Daoy (cell line): ENCODE measurements at regions not wholly inside any gene's neighbourhood (a gene's known extent, or its start where the extent isn't known, plus 50 kb on each side); places are given as distances from the start of the nearest gene placed in this dataset.
"Not testable (repeated sequence)": the region's sequence is repeated elsewhere in the genome, so short reads cannot be mapped to it uniquely, and the experiment has no call there.

Experiments
- DNase-seq: peaks from one replicate; pipeline ENCODE4 v3.0.0-alpha.2; 2015; ENCODE audit warnings: low read depth

DNA sequence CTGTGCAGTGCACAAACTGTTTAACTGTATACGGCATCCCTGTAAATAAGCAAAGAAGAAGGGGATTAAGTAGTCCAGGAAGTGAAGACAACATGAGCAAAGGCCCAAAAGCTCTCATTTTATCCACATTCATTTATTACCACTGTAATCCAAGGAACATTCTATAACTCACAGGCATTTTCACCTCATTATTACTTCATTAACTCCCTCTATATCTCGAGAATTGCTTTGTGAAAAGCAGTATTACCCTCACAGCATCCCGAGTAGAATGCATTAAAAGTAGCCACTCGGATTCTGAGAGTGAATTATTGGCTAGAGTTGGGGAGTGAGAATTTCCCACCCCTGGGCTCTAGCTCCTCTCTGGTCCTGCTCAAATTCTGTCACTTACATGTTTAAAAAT lies 51.0 kb upstream of the CHCHD3 start:
- DNase-seq: no peak

DNA sequence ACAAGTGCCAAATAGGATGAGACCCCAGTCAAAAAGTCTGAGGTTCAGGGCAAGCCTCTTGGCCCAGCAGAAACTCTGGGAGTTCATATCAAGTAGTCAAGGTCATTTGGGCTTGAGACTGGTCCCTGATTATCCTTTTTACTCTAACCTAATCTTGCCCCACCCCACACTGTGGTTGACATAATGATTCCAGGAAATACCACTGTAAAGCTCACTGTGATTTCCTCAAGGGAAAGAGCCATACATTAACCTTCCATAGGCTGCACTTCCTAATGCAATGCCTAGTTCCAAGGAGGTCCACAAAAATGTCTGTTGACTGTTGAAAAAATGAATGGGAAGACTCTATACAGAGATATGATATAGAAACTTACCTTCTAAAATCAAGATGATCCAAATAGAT lies 52.9 kb upstream of the CHCHD3 start:
- no peak for DNase-seq

DNA sequence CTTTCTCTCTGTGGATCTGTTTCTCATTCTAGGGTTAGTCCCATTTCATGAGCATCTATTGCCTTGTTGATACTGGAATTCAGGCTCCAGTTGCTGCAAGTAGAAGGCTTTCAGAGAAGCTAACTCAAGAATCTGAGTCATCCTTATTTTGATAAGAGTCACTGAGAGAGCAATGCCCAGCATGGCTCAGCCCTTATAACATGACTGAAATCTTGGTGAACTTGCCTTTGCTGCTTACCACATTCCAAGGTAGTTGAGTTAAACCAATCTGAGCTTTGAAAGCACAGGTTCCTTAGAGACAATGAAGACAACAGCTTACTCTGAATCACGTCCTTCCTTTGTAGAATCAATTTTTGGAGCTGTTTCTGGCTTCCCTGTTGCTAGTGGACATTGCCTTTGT lies 53.6 kb upstream of the CHCHD3 start:
- peak; percentile 36 for DNase-seq

DNA sequence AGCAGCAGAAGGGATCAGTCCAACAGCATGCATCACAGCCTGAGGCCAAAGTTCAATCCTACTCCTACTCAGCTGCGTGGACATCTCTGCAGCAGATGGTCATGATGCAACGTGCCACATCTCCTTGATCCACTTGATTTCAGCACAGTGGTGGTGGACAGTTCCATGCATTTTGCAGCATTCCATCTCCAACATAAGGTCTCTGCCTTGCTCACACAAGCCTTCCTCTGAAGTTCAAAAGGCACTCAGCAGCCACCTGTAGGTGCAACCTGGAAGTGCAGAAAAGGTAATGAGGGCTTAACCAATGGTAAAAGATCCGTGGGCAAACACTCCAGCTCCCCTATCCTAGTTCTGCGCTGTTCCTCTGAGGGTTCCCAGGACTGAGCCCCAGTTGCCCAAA lies 57.5 kb upstream of the CHCHD3 start:
- peak; percentile 38 for DNase-seq

DNA sequence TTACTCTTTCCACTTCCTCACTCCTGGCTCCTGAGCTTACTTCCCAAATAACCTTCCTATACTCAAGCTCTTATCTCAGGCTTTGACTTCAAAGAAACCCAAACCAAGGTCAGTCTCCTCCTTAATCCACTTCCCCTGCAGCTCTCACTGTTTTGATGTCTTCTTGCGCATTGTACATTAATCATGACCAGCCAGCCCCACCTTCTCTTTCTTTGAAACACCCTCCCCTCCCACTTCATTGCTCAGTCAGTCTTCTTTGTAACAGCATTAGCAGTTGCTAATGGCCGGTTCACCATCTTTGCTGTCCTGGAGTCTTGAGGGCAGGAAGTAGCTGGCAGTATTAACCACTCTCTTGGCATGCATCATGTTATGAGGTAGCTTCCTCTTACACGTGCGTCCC lies 57.9 kb upstream of the CHCHD3 start:
- DNase-seq: peak; percentile 30

DNA sequence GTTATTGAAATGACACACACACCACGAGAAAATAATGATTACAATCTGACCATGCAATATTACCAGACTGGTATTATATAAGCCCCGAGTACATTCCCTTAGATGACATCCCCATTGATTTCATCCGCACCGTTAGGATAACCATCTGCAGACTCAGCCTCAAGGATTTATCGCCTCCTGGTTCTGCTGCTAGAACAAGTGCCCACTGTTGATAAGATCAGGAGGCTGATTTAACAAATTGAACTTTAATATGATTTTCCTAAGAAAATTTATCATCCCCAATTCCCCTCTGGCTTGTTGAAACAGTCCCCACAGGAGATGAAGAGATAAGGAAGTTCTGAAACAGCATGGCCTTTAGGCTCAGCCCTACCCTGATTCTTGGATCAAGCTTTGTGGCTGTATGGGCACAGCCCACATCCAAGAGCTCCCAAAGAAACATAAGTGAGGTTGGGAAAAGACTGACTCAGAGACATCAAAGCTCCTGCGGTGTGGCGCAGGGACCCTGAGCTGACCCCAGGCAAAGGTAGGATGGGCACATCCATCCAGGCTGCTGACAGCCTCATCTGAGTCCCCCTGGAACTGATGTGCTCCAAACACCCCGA lies 59.2 kb upstream of the CHCHD3 start:
- no peak for DNase-seq

DNA sequence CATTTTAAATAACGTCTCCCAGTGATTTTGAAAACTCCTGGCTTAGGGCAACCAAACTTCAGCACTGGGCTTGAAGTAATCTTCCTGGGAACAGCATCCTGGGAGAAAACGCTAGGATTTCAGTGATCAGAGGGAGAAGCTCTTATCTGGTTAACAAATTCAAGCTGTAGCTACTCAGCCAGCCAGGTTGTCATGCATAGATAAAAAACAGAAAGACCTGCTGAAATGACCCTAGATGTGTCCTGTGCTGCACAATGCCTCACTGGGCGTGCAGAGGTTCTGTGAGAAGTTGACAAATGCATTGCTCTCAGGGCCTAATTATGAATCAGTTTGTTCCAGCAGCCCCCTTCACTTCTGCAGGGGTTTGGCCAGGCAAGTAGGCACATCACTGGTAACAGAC lies 68.9 kb upstream of the CHCHD3 start:
- DNase-seq: no peak

DNA sequence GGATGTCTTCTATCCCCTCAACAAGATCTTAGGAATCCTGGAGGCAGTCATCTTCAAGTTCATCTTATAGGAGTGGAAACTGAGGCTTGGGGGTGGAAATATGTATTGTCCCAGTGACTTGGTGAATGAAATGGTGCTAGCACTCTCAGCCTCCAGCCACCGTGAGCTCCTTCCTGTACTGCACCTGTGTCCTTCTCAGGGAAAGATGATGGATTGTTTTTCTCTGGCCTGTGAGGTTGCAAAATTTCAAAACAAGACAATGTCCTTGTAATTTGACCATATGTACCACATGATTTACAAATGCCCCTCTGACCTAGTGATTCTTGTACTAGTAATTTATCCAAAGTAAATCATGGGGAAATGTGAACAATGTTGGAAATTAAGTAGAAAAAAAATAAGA lies 71.0 kb upstream of the CHCHD3 start:
- DNase-seq: no peak

DNA sequence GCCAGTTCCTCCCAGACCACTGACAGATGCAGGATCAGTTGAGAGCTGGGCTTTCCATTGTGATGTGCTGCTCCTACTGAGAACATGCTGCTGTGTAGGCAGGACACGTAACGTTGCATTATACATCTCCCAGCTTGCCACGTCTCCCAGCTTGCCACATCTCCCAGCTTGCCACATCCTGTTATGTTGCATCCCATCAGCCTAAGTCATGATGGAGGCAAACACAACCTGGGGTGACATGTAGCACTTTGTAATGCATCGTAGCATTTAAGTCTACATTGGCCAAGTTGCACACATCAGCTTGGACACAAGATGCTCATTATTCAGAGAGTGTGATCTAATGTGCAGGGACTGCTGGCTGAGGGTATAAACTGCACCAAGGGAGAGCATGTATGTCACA lies 73.3 kb upstream of the CHCHD3 start:
- peak; percentile 21 for DNase-seq

DNA sequence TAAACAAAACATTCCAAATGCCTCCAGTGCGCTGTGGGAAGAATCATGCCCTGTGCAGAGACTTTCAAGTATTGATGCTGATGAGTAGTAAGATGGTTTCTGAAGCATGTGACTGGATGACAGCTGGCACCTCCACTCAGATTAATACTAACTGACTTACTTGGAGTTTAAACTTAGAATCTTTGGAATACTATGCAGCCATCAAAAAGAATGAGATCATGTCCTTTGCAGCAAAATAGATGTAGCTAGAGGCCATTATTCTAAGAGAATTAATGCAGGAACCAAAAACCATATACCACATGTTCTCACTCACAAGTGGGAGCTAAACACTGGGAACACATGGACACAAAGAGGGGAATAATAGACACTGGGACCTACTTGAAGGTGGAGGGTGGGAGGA lies 73.8 kb upstream of the CHCHD3 start:
- DNase-seq: no peak

DNA sequence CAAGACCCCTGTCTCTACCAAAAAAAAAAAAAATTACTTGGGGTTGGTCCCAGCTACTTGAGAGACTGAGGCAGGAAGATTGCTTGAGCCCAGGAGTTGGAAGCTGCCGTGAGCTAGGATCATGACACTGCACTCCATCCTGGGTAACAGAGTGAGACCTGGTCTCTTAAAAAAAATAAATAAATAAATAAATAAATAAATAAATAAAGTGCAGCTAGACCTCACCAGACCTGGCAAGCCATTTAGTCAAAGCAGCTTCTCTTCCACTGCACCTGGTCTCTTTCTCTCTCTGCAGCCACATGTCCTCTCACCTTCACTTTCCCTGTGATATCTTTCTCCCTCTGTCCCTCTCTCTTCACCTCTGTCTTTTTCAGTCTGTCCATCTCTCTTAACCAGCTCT lies 75.2 kb upstream of the CHCHD3 start:
- no peak for DNase-seq

DNA sequence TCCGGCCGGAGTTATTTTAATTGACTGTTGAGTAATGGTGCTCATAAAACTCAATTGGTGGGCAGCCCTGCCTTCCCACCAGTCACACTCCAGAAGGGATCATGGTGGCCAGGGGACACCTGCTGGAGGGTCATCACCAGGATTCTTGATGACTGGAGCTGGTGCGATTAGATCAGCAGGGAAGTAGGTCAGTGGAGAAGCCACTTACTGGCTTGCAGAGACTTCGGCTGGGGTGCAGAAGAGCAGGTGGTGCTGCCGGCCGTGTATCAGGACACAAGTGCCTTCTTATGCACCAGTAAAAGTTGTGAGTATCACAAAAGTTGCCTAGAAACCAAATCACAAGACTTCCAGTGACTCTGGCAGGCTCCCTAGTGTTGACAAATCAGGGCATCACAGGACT lies 82.6 kb upstream of the CHCHD3 start:
- DNase-seq: no peak

DNA sequence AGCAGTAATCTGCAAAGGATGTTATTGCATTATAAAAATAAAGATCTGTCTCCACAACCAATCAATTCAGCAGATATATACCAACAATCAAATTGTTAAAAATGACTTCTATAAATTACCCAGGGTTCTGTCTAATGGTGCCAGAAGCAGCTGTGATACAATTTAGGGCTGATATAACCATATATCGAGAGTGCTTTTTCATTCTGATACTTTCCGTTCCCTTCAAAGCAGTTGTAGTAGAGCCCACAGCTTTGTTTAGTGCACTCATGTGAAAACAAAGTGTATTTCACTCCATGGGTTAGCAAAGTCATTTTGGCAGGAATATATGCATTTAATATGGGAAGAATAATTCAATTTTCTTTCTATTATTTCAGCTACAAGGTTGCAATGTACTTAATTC lies 83.1 kb upstream of the CHCHD3 start:
- DNase-seq: no peak

DNA sequence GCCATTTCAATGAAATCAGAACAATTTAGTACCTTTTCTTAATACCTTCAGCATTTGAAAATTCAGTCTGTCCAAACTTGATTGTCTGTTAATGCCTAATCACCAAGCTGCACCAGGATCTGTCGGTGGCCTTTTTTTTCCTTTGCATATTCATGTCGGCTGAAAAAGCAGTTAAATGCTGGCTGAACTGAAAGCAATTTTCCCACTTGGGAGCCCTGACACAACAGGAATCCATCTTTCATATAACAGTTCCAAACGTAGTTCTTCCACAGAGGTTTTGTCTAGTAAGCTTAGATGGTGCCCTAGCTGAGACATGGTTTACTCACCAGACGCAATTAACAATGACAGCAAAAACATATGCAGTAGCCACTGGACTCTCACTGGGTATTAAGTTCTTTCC lies 83.6 kb upstream of the CHCHD3 start:
- DNase-seq: no peak

DNA sequence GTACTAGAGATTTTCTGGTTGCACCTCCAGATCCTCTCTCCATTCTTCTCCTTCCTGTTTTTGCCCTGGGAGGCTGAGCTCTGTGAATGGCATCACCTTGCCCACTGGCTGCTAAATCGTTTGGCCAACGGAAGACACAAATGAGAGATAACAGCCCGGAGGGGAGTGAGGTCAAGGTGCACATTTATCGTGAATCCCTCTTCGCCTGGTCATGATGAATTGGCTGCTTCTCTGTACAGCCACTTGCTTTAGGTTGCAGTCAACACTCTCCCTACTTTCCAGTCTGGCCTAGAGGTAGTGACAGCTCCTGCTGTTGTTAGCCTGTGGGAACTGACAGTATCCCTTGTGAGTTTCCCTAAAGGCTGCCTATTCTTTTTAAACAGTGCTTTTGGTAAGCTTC lies 85.4 kb upstream of the CHCHD3 start:
- DNase-seq: no peak

DNA sequence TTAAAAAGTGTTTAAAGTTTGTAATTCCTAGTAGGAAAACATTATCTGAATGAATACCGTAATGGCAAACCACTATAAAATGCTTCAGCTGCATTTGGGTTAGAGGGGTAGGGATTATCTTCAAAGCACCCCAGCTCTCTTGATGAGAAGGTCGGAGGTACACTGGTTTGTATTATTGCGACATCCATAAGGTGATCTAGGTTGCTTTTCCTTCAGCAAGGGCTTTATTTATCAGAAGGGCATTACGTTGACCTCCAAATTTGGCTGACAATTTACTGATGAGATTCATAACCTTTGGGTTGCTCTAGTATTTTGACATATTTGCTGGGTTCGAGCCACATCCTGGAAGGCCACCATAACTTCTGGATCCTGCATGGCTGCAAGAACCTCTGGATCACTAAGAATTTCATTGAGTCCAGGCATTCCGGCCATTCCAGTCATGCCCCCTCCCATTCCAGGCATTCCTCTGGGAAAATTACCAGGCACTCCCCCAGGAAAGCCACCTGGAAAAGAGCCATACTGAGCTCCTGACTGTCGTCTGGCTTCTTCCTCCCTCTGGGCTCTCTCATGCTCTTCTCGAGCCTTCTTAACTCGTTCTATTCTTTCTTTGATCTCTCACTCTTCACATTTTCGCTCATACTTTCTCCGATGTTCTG lies 83.6 kb upstream of the EXOC4 start:
- DNase-seq: not testable (repeated sequence)

DNA sequence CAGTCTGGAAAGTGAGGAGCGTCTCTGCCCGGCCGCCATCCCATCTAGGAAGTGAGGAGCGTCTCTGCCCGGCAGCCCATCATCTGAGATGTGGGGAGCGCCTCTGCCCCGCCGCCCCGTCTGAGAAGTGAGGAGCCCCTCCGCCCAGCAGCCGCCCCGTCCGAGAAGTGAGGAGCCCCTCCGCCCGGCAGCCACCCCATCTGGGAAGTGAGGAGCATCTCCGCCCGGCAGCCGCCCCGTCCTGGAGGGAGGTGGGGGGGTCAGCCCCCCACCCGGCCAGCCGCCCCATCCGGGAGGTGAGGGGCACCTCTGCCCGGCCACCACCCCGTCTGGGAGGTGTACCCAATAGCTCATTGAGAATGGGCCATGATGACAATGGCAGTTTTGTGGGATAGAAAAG lies 75.4 kb upstream of the EXOC4 start:
- not testable (repeated sequence) for DNase-seq

DNA sequence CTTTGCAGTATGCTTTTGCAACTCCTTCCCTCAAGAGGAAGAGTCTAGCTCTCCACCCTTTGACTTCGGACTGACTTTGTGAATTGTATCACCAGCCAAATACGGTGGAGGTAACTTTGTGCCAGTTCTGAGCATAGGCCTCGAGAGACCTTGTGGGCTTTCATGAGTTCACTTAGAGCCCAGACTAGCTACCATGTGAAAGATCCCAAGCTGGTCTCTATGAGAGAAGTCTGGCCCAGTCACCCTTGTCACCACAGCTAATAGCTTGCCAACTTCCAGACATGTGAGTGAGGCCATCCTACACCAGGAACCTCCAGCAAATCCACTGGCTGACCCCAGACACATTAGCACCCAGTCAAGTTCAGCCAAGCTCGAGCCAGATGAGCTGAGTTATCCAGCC lies 72.2 kb upstream of the EXOC4 start:
- DNase-seq: no peak

DNA sequence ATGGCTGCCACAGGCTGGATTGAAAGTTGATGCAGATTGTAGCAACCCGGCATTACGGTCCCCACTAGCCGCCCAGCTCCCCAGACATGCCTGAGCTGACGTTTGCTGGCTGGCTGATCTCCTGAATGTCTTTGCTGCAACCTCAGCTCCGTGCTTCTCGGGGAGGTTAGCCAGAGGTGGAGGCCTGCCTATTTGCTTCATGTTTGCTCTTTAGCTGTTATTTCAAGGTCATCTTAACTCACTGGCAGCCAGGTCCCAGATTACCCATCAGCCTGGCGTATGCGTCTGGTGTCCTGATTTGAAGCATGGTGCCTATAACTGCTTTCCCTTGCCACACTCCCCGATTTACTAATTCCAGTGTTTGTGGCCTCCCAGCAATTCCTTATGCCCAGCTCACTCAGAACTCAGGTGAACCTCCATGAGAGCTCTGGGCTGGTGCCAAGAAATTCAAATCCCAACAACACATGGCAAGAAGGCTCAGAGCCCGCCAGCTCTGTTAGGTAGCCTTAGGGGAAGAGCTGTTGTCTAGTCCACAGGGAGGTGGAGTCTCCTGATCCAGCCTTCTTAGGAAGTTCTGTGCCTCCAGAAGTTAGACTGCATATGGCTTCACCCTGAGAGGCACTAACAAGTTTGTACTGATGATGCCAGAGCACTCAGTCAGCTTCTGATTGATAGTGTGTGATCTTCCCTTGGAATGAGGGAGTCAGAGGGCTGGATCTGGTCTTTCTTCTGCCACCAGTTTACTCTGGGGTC lies 69.7 kb upstream of the EXOC4 start:
- DNase-seq: no peak

DNA sequence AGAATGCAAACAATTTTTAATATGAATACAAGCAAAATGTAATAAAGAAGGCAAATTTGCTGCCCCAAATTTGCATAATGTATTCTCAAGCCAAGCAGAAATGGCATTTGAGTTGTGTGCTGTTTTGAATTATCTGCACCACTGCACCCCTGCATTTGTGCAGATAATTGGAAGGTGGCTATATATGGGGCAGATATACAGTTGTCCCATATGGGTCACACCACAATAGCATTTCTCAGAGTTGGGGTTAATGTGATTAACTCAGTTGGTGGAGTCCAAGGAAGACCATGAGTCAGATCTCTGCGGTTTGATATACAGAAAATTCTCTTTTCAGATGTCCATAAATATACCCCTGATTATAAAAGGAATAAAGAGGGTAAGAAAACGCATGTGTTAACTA lies 68.9 kb upstream of the EXOC4 start:
- DNase-seq: no peak

DNA sequence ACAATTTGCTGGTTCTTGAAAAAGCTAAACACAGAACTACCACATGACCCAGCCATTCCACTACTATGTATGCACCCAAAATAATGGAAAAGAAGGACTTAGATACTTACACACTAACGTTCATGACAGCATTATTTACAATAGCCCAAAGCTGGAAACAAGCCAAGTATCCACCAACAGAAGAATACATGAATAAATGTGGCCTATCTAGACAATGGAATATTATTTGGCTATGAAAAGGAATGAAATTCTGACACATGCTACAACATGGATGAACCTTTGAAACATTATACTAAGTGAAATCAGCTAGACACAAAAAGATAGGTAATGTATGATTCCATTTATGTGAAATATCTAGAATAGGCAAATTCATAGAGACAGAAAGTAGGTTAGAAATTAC lies 67.4 kb upstream of the EXOC4 start:
- DNase-seq: no peak

DNA sequence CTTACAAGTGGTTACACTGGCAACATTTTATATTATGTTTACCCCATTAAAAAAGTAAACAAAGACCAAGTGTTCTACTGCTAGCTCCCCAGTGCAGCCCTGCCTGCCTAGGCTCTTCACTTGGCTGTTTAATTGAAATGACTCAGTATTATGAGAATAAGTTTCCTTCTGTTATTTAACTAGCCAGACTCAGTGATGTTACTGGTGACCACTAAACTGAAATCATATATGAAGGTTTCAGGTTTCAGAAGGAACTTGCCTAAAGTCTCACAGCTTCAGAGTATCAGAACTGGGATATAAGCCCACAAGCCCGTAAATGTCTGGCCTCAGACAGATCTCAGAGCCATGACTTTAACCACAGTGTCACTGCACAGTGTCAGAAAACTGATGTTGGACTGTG lies 66.8 kb upstream of the EXOC4 start:
- no peak for DNase-seq

DNA sequence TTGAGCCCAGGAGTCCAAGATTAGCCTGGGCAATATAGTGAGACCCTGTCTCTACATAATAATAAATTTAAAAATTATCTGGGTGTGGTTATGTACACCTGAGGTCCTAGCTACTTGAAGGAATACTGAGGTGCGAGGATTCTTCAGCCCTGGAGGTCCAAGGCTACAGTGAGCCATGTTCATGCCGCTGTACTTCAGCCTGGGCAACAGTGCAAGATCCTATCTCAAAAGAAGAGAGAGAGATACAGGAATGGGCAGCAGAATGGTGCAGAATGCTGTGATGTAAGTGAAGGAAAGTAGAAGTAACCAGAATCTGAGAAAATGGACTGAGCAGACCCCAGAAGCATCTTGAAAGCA lies 62.7 kb upstream of the EXOC4 start:
- DNase-seq: no peak

DNA sequence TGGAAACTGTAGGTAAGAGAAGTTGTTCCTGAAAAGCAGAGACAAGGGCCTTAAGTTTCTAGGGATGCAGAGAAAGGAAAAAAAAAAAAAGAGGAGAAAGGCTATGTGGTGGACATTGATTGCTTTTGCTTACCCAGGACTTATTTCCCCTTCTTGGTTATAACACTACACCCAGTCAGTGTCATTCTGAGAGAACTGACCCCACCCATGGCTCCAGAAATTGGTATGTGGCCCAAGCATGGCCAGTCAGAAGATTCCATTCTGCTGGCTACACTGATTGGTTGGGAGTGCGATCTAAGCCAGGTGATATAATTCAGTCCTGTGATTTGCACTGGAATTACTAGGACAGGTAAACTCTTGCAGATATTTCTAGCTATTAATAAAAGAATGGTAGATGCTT lies 62.2 kb upstream of the EXOC4 start:
- DNase-seq: no peak
